HEK293T (cell line): ENCODE measurements at regions not wholly inside any gene's neighbourhood (a gene's known extent, or its start where the extent isn't known, plus 50 kb on each side); places are given as distances from the start of the nearest gene placed in this dataset.

Source experiments
- BHLHE40 ChIP-seq: fragments of 450-650 bp; IDR thresholded peaks from 2 replicates; pipeline ENCODE4 v1.6.1; 2016; ENCODE audit warnings: mild to moderate bottlenecking, moderate library complexity, borderline replicate concordance
- CTBP1 ChIP-seq: fragments of 450-650 bp; IDR thresholded peaks from 2 replicates; pipeline ENCODE4 v1.6.1; 2016; ENCODE audit warnings: borderline replicate concordance
- ELF4 ChIP-seq: fragments of 450-650 bp; IDR thresholded peaks from 2 replicates; pipeline ENCODE4 v1.6.1; 2017; ENCODE audit warnings: antibody characterized with exemption
- FOXA1 ChIP-seq: fragments of 450-650 bp; IDR thresholded peaks from 2 replicates; pipeline ENCODE4 v1.6.1; 2016; ENCODE audit warnings: mild to moderate bottlenecking
- FOXK2 ChIP-seq: fragments of 450-650 bp; IDR thresholded peaks from 2 replicates; pipeline ENCODE4 v1.6.1; 2016; ENCODE audit warnings: mild to moderate bottlenecking
- FOXM1 ChIP-seq: fragments of 450-650 bp; IDR thresholded peaks from 2 replicates; pipeline ENCODE4 v1.6.1; 2017; ENCODE audit warnings: mild to moderate bottlenecking, borderline replicate concordance
- HDGF ChIP-seq: fragments of 450-650 bp; IDR thresholded peaks from 2 replicates; pipeline ENCODE4 v1.6.1; 2017; ENCODE audit warnings: antibody characterized with exemption, borderline replicate concordance
- NFRKB ChIP-seq: fragments of 450-650 bp; IDR thresholded peaks from 2 replicates; pipeline ENCODE4 v1.6.1; 2016; ENCODE audit warnings: mild to moderate bottlenecking, moderate library complexity
- SP1 ChIP-seq: fragments of 450-650 bp; IDR thresholded peaks from 2 replicates; pipeline ENCODE4 v1.6.1; 2017
- TARDBP ChIP-seq: fragments of 450-650 bp; IDR thresholded peaks from 2 replicates; pipeline ENCODE4 v1.6.1; 2016

GRCh38 chr9:99412606-99413005, 190.5 kb downstream of the SEC61B start:
- TF ChIP-seq HDGF: no peak
- TF ChIP-seq FOXM1: no peak
- TF ChIP-seq FOXK2: no peak
- no peak for TF ChIP-seq CTBP1
- TF ChIP-seq ELF4: no peak
- no peak for TF ChIP-seq FOXA1
- TF ChIP-seq SP1: no peak
- TF ChIP-seq TARDBP: no peak
- no peak for TF ChIP-seq BHLHE40
- TF ChIP-seq NFRKB: no peak
